CD4-positive, alpha-beta T cell treated with Interleukin-15 for 4 hours (primary cell): ENCODE measurements at regions not wholly inside any gene's neighbourhood (a gene's known extent, or its start where the extent isn't known, plus 50 kb on each side); places are given as distances from the start of the nearest gene placed in this dataset.
"Not testable (repeated sequence)": the region's sequence is repeated elsewhere in the genome, so short reads cannot be mapped to it uniquely, and the experiment has no call there.

Experiments used
- DNase-seq: peaks from one replicate; pipeline ENCODE4 v3.0.0-alpha.2; 2020; ENCODE audit warnings: low spot score

DNA sequence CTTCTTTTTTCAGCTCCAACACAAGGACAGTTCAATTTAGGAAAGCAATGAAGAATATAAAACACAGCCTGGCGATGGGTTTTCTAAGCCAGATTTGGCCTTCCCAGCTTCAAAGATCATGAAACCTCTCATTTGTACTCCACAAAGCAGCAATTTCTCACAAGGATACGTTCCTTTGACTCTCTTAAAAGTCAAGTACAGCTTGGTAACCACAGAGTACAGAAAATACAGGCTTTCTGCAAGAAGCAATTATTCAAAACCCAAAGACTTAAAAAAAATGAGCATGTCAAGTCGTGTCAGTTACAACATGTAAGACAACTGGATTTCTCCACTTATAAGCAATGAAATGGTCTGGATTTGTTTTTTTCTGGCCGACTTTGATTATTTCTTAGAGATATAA lies 321.4 kb downstream of the FGFR2 start:
- DNase-seq = no peak

GRCh38 chr10:121278386-121278785 lies 319.9 kb downstream of the FGFR2 start:
- DNase-seq = not testable (repeated sequence)

DNA sequence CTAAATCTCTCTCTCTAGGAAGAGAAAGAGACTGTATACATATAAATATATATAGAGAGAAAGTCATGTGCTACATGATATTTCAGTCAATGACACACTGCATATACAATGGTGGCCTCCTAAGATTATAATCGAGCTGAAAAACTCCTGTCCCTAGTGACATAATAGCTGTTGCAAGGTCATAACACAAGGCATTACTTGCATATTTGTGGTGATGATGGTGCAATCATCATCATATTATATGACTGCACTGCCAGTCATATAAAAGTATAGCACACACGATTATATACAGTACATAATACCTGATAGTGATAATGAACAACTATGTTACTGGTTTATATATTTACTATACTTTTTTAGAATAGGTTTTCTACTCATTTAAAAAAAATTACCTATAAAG lies 316.7 kb downstream of the FGFR2 start:
- DNase-seq = no peak

DNA sequence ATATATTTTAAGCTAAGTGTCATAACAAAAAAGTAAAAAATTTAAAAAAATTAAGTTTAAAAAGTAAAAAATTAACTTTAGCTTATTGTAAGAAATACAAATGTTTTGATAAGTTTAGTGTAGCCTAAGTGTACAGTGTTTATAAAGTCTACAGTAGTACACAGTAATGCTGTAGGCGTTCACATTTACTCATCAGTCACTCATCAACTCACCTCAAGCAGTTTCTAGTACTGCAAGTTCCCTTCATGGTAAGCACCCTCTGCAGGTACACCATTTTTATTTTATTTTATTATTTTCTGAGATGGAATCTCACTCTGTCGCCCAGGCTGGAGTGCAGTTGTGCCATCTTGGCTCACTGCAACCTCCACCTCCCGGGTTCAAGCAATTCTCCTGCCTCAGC lies 316.0 kb downstream of the FGFR2 start:
- DNase-seq = no peak

DNA sequence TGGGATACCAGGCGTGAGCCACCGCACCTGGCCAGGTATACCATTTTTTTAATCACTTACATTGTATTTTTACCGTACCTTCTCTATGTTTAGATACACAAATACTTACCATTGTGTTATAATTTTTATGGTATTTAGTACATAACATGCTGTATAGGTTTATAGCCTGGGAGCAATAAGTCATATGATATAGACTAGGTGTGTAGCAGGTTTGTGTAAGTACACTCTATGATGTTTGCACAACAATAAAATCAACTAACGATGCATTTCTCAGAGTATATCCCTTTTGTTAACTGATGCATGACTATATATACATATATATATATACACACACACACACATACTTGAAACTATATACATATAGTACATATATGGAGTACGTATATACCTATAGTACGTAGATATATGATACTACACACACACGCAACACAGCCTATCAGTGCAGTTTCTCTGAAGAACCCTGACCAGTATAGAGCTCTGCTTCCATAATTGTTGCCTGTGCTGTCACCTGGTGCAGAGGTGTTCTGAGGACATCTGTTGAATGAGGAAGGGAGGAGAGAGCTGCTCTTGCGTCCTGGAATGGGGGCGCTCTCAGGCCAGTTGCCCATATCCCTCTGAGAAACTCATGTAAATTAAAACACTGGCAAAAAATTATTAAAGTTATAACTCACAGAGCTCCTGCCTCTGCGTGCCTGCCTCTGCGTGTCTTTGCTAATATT lies 315.3 kb downstream of the FGFR2 start:
- no peak for DNase-seq

GRCh38 chr10:121284936-121285335 lies 313.3 kb downstream of the FGFR2 start:
- DNase-seq = no peak

- no peak for DNase-seq
These were observed 312.6 kb downstream of the FGFR2 start for GRCh38 chr10:121285406-121286196.

GRCh38 chr10:121288011-121288410 lies 310.2 kb downstream of the FGFR2 start:
- DNase-seq = no peak

DNA sequence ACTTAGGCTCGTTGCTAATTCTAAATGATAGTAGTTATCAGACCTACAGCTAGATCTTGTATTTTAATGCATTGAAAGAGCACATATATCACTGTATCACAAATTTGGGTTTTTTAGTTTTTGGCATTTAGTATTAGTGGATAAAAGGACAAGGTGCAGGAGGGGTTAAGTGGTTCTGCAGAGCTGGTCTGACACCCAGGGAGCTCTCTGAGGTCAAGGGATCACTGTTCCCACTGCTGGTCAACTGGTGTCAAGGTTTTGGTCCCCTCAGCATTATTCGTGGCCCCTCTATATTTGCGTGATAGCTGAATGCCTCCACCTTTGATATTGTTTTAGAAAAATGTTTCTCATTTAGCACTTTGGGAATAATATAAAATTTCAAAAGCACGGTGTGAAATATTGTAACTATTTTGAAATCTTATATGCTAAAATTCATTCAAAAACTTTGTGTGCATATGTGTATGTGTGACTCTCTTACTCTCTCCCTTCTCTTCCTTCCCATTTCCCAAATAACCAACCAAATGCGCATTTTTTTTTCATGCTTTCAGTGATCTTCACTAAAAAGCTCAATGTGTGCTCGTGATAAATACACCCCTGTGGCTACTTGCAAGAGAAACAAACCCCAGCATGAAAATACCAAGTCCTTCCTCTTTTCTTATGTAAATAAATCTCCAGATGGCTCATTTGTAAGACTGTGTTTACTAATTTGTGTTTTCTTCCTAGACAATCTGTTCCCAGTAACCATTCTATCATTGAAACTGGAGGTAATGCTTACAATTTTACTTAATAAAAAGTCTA lies 309.2 kb downstream of the FGFR2 start:
- no peak for DNase-seq

GRCh38 chr10:121289800-121290199 lies 308.4 kb downstream of the FGFR2 start:
- no peak for DNase-seq

GRCh38 chr10:121290674-121291073 lies 307.6 kb downstream of the FGFR2 start:
- no peak for DNase-seq

DNA sequence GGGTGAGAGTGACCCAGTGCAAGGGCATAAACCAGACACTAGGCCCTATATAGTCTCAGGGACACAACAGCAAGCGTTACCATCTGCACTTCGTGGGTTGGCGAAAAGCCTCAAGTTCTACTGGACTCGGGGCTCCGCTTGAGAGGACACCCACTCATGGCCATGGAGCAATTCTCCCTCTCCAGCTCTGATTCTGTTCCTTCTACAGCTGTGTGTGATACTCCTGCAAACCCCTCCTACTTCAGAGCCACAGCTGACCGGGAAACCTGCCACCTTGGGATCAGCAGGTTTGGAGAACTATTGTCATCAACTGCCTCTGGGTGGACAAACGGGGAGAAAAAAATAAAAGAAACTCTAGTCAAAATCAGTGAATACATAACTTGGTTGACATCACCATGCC lies 306.9 kb downstream of the FGFR2 start:
- DNase-seq = no peak

GRCh38 chr10:121291823-121292222 lies 306.4 kb downstream of the FGFR2 start:
- DNase-seq = no peak

DNA sequence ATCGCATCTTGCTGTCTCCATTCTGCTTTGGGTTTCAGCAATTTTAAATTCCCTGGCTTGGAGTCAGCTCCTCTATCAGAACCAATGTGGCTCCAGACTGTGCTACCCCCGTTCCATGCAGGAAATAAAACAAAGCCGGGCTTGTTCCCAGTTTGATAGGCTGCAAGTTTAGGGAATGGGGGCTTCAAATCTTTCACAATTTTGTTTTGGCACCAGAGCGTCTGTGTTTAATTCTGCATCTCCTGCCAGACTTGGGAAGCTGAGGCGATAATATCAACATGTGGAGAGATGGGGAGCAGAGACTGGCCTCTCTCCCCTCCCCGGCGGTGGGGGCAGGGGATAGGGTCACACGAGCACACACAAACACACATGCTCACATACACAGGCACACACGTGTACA lies 305.9 kb downstream of the FGFR2 start:
- DNase-seq = no peak

DNA sequence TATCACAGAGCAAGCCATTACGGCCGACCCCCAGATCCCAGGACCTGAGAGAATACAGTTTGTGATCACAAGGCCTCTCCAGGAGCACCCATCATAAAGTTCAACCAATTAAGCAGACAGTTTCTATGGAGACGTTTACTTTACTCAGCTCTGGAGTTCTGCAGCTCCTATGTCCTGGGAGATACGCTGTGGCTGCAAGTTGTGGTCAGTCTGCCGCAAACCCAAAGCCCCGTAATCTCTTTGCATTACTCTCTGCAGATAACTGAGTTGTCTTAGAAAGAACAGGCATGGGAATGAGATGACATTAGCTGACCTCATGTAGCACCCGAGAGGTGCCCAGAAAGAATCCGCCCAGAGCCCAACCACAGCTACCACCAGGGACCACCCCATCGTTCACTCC lies 305.1 kb downstream of the FGFR2 start:
- no peak for DNase-seq

DNA sequence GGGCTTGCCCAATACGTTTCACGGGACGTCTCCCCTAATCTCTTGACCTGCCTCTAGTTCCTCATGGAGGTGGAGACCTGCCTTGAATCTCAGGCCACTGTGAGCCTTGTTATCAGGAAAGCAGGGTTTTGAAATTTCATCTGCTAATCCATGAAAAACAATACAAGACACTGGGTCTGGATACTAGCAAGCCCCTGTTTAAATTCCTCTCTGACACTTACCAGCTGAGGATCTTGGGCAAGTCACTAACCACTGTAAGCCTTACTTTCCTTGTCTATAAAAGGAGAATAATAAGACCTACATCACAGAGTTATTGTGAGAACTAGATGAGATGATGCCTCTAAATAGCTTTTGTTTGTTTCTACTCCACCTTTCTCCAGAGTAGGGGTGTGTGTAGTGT lies 303.6 kb downstream of the FGFR2 start:
- DNase-seq = no peak

GRCh38 chr10:121296378-121296777 lies 301.9 kb downstream of the FGFR2 start:
- DNase-seq = no peak

- DNase-seq = no peak
These were observed 301.2 kb downstream of the FGFR2 start for GRCh38 chr10:121296881-121297585.

DNA sequence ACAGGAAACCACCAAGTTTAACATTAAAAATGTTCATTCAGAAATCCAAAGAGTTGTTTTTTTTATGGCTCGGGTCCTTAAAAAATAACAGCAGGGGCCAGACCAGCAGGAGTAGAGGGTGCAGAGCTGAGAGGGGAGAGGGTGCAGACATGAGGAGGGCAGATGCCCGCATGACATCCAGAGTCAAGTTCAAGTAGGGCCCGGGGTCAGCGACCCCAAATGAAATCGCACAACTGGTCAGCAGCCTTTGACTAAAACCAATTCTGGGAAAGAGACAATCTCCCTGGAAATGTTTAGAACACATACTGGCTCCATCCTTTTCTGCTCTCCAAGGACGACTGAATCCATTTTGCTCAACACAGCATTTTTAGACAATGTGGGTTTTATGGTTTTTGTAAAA lies 297.5 kb downstream of the FGFR2 start:
- no peak for DNase-seq

DNA sequence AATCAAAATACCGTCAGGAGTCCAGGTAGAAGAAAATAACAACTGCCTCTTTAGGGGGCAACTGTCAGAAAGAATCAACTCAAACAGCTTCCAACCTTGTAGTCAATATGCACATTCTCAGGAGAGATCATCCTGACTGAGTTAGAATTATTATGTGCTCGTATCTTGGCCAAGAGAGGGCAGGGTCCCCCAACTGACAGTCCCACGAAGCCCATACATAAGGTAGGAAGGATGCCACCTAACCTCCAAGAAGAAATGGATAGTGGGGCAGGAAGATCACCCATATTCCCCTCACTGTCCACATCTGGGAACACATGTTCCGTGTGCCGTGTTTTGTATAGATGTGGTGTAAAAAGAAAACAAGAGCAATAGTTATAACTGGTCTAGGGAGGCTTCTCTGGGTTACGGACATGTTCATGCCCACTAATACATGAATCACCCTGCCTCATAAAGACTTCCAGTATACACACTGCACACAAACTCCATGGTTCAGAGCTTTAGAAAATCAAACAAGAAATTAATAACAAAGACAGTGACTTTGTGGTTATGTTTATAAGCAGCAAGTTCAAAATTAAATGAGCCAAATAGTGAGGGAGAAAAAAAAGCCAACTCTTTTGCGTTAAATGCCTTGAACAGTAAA lies 295.6 kb downstream of the FGFR2 start:
- no peak for DNase-seq

DNA sequence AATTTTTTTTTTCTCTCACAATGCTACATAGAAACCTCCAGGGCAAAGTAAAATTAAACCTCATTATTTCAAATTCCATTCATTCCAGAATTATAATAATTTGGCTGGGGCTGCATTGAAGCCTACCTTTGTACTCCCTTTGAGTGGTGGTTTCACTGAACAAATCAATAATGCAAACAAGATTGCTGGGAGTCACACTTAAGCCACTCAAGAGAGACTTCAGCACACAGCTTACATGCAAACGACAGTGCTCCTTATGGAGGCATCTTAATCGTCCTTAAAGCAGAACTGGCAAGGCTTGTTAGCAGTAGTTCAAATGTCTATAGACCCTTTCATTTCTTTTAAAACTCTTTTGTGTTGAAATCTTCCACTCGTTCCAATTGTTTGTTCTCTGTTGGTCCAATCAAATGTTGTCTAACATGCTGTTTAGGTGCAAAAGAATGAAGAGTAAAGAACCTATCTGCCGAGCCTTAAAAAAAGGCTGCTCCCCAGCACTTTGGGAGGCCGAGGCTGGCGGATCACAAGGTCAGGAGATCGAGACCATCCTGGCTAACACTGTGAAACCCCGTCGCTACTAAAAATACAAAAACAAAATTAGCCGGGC lies 294.9 kb downstream of the FGFR2 start:
- no peak for DNase-seq
